ENCODE measurements at regions not wholly inside any gene's neighbourhood (a gene's known extent, or its start where the extent isn't known, plus 50 kb on each side); places are given as distances from the start of the nearest gene placed in this dataset.

GRCh38 chr14:101220921-101221510 lies 317.5 kb upstream of the RTL1 start:
- H3K9me2 ChIP-seq (ENCODE audit: insufficient read depth, low read length), result no peaks in the 10 kb centered on the region
- H3K27ac ChIP-seq (ENCODE audit: low read length), result no peak overlapping the region
- no peaks in the 10 kb centered on the region for H3F3A ChIP-seq (ENCODE audit: insufficient read depth, low read length, poor library complexity, severe bottlenecking)
- H3K9ac ChIP-seq (ENCODE audit: low read length), result no peak overlapping the region
- H3K36me3 ChIP-seq (ENCODE audit: insufficient read depth, low read length), result no peaks in the 10 kb centered on the region
- no peaks in the 10 kb centered on the region for H3K9me3 ChIP-seq (ENCODE audit: low read length)
- no peak overlapping the region for H3K4me2 ChIP-seq (ENCODE audit: low read length)
- H3K4me3 ChIP-seq (ENCODE audit: low read length), result no peak overlapping the region
- H2AFZ ChIP-seq (ENCODE audit: low read depth, low read length), result no peak overlapping the region
- no peaks in the 10 kb centered on the region for H3K27me3 ChIP-seq (ENCODE audit: insufficient read depth, low read depth, low read length)
- no peak for TF ChIP-seq SMC3 (conservative IDR thresholded peaks at IDR 0.05; ENCODE audit: poor library complexity)
- TF ChIP-seq EP300 (conservative IDR thresholded peaks at IDR 0.05; ENCODE audit: poor library complexity, severe bottlenecking), result no peak
- TF ChIP-seq EZH2 (IDR thresholded peaks at IDR 0.05; ENCODE audit: borderline replicate concordance, insufficient read depth, low read length, poor library complexity, severe bottlenecking), result no peak
- TF ChIP-seq CTCF (IDR thresholded peaks at IDR 0.05; ENCODE audit: poor library complexity, severe bottlenecking), result no peak
- no peak for TF ChIP-seq MXI1 (conservative IDR thresholded peaks at IDR 0.05; ENCODE audit: poor library complexity, severe bottlenecking)
- TF ChIP-seq REST (IDR thresholded peaks at IDR 0.05; ENCODE audit: borderline replicate concordance), result no peak
- no peak for TF ChIP-seq TAF1 (IDR thresholded peaks at IDR 0.05; ENCODE audit: low read depth)
- H3K79me2 ChIP-seq (replicated peaks; ENCODE audit: insufficient read depth, low read length), result no peaks in the 10 kb centered on the region
- no peaks in the 10 kb centered on the region for H4K20me1 ChIP-seq (ENCODE audit: insufficient read depth)

- H4K20me1 ChIP-seq (ENCODE audit: insufficient read depth), result no peaks in the 10 kb centered on the region
- H2AFZ ChIP-seq (ENCODE audit: low read depth, low read length), result no peak overlapping the region
- H3K36me3 ChIP-seq (ENCODE audit: insufficient read depth, low read length), result no peaks in the 10 kb centered on the region
- no peaks in the 10 kb centered on the region for H3K9me2 ChIP-seq (ENCODE audit: insufficient read depth, low read length)
- H3K9me3 ChIP-seq (ENCODE audit: low read length), result no peaks in the 10 kb centered on the region
- no peak overlapping the region for H3K9ac ChIP-seq (ENCODE audit: low read length)
- no peaks in the 10 kb centered on the region for H3K27me3 ChIP-seq (ENCODE audit: insufficient read depth, low read depth, low read length)
- H3K4me3 ChIP-seq (ENCODE audit: low read length), result no peak overlapping the region
- no peaks in the 10 kb centered on the region for H3F3A ChIP-seq (ENCODE audit: insufficient read depth, low read length, poor library complexity, severe bottlenecking)
- no peak overlapping the region for H3K27ac ChIP-seq (ENCODE audit: low read length)
- no peaks in the 10 kb centered on the region for H3K79me2 ChIP-seq (replicated peaks; ENCODE audit: insufficient read depth, low read length)
- H3K4me2 ChIP-seq (ENCODE audit: low read length), result no peak overlapping the region
- no peak for TF ChIP-seq EZH2 (IDR thresholded peaks at IDR 0.05; ENCODE audit: borderline replicate concordance, insufficient read depth, low read length, poor library complexity, severe bottlenecking)
- no peak for TF ChIP-seq POLR2AphosphoS5 (IDR thresholded peaks at IDR 0.05)
- TF ChIP-seq MXI1 (conservative IDR thresholded peaks at IDR 0.05; ENCODE audit: poor library complexity, severe bottlenecking), result no peak
- TF ChIP-seq TAF1 (IDR thresholded peaks at IDR 0.05; ENCODE audit: low read depth), result no peak
These were observed 318.1 kb upstream of the RTL1 start for GRCh38 chr14:101221549-101222160.

Measured in neural cell (in vitro differentiated cells).